HuH-7.5 (cell line): ENCODE measurements at regions not wholly inside any gene's neighbourhood (a gene's known extent, or its start where the extent isn't known, plus 50 kb on each side); places are given as distances from the start of the nearest gene placed in this dataset.
"Not testable (repeated sequence)": the region's sequence is repeated elsewhere in the genome, so short reads cannot be mapped to it uniquely, and the experiment has no call there.

Source experiments
- DNase-seq: peaks from one replicate; pipeline ENCODE4 v3.0.0; 2011; ENCODE audit warnings: low spot score

DNA sequence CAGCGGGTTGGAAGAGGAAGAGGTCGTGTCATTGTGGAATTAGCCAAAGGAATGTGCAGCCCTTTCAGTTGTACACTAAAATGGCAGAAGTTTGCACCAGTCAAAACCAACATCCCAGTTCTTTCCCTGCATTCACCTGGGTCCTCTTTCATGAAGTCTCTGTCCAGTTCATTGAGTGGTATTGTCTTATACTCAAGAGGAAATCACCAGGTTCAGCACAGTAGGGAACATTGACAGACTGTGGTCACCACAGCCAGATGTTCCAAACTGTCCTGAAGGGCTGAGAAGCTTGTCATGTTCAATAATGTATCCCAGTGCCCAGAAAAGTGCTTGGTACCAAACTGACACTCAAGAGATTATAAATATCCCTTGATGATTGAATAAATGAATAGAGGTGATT is 131.6 kb downstream of the GLUL start:
- no peak for DNase-seq

DNA sequence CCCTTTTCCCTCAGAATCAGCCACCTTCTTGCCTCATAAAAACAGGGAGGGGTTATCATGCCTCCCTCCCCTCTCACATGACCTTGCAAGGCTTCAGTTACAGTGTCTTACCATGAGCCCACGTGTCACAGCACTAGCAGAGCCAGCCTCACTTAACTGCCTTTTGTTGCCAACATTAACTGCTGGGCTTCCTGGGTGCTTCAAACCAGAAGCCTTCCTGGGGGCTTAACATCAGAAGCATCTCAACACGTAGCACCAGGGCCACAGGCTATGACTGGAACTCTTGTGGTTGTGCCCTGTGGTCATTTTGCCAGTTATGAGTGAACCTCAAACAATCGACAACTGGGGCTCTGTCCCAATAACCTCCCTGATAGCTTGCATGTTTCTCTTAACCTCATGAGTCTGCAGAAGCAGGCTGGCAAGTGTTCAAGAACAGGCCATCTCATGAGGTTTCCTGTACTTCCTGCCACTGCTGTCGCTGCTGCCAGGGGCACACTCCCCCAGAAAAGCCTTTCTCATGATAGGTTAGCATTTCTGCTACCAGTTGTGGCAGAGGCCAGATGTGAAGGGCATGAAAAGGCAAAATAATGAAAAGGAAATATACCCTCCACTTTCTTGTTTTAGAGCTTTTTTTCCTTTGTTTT is 132.2 kb downstream of the GLUL start:
- no peak for DNase-seq

DNA sequence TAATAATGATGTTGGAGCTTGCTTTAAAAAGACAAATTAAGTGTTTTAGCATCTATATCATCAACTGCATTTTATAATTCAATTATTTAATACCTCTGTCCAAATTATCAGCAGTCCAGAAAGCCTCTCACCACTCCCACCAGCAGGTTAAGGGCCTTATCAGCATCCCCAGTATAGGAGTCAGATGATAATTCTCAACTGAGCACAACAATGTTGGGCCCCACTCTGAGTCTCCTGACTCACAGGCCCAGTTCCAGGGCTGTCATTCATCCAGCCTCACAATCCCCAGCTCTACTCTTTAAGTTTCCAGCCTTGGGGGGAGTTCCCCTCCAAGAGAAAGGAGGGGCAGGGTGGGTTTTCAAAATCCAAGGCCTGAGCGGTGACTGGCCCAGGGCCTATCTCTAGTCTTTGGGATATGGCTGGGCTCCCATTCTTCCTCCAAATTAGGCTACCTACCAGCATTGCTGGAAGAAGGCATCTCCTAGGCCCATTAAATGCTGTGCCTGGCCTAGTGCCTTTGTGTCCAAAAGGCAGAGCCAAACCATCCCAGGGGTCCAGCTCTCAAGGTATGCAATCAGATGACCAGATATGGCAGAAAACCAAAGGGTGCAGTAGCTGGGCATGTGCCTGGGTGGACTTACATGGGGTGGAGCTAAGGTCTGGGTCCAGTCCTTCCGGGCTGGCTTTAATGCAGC is 134.1 kb downstream of the GLUL start:
- no peak for DNase-seq

DNA sequence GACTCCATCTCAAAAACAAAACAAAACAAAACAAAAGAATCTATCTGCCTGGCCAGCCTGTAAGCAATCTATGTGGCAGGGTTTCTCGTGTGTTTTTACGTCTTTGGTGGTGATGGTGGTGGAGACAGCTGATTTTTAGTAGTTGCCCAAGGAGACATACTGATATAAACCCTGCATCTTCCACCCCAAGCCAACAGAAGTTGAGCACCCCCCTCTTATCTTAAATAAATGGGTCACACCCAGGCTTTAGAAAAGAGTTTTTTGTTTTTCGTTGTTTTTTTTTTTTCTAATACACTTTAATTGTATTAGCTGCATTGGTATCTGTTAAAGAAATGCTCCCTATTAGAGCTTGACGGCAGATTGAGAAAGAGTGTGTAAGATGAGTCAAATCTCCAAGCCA is 134.7 kb downstream of the GLUL start:
- DNase-seq: no peak

DNA sequence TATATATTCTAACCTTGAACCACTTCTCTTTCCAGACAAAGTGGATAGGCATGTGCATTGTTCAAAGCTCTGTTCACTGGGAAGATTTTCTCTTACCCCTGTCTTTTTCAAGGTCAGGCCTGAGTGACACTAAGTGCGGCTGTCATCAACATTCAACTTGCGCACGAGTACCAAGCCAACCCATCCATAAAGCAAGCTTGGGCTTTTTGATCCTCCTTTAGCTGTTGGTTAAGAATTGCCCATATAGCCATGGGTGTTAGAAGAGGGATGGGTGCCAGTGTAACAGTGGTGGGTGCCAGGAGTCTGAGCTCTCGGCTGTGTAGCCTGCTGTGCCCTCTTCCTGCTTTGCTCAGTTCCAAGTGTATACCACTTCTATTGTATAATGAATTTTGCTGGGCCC is 136.1 kb downstream of the GLUL start:
- DNase-seq: no peak

DNA sequence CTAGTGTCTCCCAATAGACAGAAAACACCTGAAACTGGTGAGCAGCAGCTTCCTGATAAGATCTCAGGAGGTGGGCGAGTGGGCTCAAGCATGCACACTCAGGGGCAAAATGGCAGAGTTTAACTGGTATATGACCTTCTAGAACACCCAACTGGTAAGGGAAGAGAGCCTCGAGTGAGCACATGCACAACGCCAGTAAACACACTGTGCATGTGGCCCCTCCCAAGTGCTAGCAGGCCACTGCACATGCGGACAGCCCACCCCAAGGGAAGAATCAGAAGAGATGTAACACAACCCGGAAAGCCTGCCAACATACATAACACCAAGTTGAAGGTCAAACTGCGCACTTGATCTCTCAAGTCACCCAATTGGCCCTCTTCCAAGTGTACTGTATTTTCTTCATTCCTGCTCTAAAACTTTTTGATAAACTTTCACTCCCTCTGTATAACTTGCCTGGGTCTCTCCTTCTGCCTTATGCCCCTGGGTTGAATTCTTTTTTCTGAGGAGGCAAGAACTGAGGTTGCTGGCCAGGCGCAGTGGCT is 138.2 kb downstream of the GLUL start:
- DNase-seq: no peak

DNA sequence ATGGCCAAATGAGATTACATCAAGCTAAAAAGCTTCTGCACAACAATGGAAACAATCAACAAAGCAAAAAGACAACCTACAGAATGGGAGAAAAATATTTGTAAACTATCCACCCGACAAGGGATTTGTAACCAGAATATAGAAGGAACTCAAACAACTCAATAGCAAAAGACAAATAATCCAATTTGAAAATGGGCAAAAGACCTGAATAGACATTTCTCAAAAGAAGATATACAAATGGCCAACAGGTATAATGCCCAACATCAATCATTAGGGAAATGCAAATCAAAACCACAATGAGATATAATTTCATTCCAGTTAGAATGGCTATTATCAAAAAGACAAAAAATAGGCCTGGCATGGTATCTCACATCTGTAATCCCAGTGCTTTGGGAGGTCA is 140.0 kb downstream of the GLUL start:
- DNase-seq: no peak

DNA sequence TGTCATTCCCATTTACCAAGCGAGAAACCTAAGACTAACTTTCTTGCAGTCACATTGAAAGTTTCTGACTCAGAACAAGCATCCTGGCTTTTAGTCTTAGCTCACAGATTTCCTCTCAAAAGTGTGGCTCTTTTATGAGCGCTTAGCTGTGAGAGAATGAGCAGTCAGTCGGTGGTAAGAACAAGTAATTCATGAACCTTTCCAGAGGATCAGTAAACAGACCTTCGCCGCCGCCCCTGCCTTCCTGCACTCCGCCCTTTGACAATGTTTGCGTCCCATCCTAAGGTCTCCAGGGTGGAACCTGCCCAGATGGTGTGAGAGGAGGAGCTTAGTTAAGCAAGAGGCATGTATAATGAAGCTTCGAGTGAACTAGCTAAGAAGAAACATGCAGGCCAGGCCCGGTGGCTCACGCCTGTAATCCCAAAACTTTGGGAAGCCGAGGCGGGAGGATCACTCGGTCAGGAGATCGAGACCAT is 142.4 kb downstream of the GLUL start:
- DNase-seq: peak; percentile 36

DNA sequence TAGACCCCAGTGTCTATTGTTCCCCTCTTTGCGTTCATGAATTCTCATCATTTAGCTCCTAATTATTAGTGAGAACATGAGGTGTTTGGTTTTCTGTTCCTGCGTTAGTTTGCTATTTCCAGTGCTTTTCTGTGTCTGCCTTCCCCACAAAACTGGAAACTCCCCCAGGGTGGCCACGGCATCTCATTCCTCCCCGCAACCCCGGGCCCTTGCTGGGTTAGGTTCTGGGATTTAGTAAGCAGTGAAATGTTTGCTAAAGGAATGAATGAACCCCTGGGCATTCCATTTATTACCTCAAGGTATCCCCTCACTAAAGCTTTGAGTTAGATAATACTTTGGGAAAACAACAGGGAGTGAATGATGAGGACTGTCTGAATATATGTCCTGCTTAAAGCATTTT is 142.9 kb downstream of the GLUL start:
- DNase-seq: no peak

DNA sequence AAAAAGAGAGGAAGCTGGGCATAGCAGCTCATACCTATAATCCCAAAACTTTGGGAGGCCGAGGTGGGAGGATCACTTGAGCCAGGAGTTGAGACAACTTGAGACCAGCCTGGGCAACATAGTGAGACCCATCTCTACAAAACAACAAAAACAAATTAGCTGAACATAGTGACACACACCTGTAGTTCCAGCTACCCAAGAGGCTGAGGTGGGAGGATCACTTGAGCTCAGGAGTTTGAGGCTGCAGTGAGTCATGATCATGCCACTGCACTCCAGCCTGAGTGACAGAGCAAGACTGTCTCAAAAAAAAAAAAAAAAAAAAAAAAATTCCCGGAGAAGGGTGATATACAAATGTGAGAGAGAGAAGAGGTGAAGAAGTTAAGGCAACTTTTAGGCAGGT is 143.8 kb downstream of the GLUL start:
- not testable (repeated sequence) for DNase-seq

DNA sequence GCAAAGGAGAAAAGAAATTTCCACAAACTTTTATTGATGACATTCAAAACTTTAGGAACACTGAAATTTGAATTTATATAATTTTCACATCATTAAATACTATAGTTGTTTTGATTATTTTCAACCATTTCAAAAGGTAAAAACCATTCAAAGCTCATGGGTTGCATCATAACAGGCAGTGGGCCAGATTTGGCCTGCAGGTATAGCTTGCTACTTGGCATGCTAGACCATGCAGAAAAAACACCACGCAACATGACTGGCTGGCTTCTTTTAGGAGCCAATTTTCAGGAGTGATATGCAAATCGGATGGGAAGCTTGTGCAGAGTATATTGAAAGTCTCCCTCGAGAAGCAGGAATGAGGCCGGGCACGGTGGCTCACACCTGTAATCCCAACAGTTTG is 144.8 kb downstream of the GLUL start:
- DNase-seq: no peak

DNA sequence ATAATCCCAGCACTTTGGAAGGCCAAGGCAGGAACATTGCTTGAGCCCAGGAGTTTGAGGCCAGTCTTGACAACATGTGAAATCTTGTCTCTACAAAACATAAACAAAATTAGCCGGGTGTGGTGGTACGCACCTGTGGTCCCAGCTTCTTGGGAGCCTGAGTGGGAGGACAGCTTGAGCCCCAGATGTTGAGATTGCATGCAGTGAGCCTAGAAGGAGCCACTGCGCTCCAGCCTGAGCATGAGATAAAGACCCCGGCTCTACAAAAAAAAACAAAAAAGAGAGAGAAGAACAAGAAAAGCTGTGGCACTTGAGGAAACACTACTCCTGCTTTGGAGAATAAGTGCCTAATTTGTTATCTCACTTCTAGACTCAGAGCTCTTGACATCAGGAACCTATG is 146.6 kb downstream of the GLUL start:
- no peak for DNase-seq

DNA sequence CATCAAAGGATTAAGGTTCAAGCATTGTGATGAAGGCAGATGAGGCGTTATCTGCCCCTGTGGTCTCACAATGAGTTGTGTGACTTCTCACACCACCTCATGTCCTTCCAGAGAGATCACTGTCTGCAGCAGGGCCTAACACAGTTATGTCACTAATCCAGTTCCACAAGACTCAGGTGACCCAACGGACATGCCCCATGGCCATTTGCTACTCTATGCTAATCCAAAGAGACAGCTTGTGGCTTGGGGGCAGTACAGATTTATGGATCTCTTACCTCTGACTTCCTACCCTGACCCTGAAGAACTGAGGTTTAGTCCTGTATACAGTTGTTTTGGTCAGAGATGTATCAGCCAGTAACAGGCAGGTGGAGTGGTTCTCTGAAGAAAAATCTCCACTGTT is 147.1 kb downstream of the GLUL start:
- DNase-seq: no peak

DNA sequence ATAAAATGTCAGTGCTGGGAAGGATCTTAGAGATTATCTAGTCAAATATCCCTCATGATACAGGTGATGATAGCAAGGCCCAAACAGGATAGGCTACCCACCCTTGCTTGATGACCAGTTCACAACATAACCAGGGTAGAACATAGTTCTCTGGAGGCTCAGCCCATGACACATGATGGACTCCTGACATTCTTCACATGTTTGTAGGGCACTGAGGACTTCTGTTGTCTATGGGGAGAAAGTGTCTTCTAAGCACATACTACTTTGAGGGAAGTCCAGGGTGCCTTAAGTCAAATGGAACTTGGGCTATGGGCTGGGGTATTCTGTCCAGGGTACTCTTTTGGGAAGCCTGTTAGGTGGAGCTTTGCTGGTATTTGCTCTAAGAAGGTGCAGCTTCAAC is 148.9 kb downstream of the GLUL start:
- no peak for DNase-seq

DNA sequence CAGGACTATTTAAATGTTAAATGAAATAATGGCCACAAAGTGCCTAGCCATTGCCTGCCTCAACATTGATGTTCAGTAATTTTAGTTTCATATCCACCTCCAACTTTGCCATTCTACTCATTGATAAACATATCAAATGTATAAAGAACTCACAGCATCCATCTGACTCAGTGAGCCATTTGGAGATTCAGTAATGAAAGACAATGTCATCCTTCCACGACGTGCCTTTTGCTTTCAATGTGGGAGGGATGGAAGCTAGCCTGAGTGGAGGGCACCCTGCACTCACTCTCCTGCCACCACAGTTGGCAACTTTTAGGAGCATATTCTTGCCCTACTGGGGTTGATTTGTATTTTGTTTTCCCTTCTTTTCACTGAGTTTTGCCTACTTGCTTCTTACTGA is 151.5 kb downstream of the GLUL start:
- no peak for DNase-seq

DNA sequence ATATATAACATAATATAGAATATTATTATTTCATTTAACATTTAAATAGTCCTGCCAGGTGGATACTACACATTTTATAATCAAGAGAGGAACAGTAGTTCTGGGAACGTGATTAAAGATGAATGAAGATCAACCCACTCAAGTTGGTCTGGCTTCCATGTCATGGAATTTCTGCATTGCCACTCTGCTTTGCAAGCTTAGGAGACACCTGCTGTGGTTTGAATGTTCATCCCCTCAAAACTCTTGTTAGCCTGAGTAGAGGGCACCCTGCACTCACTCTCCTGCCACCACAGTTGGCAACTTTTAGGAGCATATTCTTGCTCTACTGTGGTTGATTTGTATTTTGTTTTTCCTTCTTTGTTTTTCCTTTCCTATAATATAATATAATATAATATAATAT is 153.2 kb downstream of the GLUL start:
- DNase-seq: no peak

DNA sequence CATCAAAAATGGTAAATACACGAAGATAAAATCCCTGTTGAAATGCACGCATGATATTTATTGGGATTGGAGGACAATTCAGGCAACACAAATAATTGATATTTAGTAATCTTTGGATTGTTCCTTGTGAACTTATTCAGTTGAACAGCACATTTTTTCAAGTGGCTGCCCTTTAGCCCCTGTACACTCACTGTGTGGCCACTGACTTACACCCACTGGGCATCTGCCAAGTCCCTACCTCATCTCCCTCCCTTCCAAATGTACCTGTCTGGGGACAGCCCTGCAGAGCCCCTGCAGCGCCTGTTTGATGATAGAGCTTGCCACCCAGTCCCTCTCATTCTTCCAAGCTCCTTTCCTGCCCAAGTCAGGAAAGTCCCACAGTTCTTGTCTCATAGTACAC is 154.3 kb downstream of the GLUL start:
- no peak for DNase-seq

DNA sequence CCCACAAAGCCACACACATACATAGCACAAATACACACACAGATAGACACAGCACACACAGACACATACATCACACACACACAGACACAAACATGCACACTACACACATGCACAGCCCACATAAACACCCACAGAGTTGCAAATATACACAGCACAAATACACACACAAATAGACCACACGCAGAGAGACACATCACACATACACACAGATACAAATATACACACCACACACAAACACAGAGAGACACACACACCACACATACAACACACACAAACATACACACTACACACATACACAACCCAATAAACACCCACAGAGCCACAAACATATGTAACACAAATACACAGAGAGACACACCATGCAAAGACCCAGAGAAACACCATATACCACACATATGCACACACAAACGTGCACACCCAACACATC is 154.9 kb downstream of the GLUL start:
- no peak for DNase-seq

DNA sequence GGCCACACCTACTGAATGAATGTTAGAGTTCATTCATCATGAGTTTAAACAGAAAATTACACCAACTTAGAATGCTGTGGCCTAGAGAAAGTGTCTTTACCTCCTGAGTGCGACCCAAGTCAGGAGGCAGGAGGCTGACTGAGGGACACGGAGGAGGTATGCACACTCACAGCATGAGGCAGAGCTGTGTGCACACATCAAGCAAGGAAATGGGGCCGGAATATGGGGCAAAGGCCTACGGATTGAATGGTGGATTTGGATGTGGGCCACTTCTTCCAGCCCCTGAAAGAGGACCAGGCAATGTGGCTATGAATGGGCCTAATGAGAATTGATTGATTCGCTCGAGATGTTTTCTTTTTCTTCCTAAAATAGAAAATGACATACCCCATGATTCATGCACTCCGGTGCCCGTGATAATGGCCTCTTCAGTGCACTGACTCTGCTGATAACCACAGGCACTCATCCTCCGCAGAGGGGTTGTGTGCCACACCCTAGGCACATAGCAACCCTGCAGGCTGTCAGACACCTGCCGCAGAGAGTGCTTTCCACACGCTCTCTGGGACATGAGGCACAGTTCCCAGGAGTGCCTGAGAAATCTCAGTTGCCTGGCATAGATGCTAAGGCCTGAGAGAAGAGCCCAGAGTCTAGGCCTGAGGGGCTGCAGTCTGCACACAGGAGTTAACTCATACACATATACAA is 155.5 kb downstream of the GLUL start:
- DNase-seq: no peak

DNA sequence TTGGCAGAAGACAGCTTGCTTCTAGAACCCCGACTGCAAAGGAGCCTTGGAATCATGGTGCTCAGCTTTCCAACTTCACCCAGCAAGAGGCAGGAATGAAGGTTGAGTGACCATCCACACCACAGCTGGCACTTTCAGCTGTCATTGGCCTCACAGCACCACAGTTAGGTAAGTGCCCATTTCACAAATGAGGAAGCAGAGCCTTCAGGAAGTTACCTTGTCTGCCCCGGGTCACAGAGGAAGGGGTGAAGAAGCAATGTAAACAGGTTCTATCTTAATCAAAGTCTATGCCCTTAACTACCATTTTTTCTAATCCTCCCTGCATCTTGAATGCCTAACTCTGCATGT is 156.0 kb downstream of the GLUL start:
- DNase-seq: no peak

DNA sequence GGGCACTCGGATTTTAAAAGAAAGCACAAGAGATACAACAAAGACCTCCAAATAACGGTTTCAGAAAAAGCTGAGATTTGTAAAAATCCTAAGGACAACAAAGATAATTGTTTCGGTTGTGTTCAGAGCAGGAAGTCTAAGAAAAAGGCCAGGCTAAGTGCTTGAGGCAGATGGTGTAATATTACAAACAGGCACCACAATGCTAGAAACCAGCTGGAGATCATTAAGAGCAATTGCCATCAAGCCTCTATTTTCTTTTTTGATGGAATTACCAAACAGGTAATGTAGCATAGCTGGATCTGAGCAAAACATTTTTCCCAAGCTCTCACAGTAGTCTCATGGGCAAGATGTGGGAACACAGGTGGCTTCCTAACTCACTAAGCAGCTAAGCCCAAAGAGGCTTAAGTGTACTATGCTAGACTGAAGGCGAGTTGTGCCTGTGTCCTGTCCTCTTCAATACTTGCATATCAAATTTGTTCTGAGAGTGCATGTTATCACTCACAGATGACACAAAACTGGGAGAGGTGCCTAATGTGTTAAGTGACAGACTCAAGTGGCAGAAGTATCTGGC is 161.6 kb downstream of the GLUL start:
- DNase-seq: no peak

DNA sequence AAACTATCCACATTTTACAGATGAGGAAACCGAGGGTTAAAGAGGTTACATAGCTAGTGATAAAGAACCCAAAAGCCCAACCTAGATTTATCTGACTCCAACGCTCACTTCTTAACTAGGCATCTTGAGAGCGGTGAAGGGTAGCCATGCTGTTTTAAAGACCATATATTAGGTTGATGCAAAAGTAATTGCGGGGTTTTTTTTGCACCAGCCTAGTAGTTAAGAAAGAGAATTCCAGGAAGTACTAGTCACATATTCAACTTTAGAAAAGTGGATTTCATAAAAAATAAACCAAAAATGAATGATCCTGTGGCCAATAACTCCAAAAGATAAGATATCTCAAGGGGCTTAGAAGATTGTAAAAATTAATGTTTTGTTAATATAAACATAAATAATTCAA is 162.1 kb downstream of the GLUL start:
- DNase-seq: no peak
